ENCODE measurements at regions not wholly inside any gene's neighbourhood (a gene's known extent, or its start where the extent isn't known, plus 50 kb on each side); places are given as distances from the start of the nearest gene placed in this dataset.

DNA sequence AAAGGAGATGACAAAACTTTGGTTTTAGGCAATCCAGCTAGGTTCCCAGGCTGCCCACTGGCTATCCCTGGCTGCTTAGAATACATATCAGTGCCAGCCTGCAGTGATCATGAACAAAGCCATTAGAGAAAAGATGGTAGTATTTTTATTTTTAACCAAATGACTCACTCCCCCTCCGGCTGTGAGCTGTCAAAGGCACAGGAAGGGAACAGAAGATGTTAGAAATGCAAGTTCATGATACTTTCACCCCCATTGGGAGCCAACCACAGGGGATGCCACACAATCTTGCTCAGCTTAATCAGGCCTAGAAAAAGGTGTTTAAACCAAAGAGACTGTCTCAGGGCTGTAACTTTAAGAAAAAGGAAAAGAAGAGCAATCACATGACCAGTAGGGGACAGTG lies 70.3 kb upstream of the ASTN2 start:
- peak; percentile 62 for DNase-seq

DNA sequence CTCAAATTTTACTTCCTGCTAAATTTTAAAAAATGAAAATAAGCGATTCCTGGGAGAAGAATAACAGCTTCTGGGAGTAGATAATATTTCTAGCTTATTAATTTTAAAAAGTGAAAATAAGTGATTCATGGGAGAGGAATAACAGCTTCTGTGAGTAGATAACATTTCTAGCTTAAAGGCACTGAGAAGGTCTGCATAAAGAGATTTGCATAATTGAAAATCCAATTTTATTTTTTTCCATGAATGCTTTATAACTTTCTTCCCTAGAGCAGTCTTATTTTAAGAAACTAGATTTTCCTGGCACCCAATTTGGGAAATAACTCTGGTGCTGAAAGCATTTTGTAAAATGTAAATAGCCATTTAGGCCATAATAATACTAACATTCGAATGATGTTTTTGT lies 65.9 kb upstream of the ASTN2 start:
- DNase-seq, result no peak

DNA sequence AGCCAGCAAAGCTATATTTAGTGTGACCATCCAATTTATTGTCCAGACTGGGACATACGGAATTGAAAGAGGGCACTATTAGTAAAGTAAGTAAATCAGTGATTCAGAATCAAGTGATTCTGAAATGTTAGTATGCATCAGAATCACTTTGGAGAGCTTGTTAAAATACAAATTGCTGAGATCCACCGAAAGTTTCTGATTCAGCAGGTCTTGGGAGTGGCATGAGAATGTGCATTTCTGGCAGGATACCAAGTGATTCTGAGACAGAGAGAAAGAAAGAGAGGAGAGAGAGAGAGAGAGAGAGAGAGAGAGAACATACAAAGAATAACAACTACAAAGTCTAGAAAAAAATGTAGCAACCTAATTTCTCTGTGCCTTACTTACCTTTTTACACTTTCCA lies 65.4 kb upstream of the ASTN2 start:
- no peak for DNase-seq

DNA sequence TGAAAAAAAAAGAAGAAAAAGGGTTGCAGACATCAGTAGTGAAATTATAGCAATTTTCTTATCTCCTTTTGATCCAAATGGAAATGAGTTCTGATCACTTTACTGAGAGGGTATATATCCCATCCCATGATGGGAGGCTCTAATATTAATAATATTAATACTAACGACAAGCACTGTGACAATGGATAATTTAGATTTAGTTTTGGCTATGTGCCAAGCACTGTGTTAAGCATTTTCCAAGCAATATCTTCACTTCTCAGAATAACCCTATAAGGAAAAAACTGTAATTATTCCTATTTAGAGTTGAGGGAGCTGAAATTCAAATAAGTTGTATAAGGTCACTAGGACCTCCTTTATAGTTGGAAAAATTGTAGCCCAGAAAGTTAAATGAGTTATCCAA lies 58.4 kb upstream of the ASTN2 start:
- no peak for DNase-seq

DNA sequence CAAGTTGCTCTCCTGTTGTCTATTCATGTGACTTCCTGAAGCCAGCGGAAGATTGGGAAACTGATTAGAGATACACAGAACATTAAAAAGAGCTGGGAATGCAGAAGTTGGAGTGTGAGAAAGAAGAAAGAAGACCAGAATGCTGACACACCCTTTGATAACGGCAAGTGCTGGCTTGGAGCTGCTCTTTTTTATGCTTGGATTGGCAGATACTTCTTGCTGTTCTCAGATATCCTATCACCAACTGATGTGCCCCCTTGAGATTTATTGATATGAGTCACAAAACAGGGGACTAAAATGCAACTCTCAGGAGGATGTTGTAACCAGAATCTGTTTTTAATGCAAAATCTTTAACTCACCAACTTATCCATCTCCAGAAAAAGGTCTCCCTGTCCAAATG lies 56.0 kb upstream of the ASTN2 start:
- DNase-seq, result no peak

DNA sequence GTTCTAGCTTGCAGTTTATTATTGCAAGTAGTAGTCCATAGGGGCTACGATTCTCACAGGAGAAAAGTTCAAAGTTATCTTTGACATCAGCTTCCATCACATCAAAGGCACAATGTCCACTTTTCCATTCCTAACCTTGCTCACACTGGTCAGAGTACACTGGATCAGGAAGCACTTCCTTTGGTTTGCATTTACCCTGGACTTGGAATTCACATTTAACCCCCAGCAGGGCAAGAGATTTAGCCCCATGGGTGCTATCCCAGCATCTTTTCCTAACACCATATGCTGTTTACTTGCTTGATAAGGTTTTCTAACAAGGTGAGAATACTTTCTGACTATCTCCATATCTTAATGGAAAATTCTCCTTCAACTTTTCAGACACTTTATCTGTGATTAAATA lies 55.6 kb upstream of the ASTN2 start:
- no peak for DNase-seq

DNA sequence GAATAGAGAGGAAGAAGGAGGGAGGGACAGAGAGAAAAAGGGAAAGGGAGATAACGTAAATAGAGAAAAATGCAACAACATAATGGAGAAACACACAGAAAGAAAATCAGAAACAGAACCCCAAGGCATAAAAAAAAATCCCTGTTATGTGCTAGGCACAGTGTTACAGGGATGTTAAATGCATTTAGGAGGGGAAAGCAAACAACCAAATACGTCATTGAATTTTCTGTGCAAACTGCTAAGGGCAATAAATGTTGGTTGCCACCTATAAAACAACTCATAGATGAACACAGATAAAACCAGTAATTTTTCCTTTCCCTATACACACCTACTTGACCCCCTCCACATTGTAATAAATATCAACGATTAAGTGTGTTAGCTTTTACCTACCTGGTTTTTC lies 51.3 kb upstream of the ASTN2 start:
- DNase-seq, result no peak

DNA sequence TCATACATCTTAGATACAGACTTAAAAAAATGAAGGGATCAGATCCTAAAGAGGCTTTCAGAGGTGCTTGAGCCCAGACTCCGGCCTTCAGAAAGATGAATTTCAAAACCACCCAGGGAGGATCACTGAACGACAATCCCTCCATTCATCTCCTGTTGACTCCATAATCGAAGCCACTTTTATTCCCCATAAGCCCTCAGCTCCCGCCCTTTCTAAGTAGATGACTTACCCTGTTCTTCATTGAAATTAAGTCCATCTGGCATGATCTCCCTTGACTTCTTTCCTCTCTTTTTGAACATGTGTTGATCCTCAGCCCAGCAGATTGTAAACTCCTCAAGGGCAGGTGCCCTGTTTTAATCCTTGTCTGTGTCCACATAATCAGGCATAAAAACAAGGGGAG lies 50.8 kb upstream of the ASTN2 start:
- DNase-seq, result no peak

DNA sequence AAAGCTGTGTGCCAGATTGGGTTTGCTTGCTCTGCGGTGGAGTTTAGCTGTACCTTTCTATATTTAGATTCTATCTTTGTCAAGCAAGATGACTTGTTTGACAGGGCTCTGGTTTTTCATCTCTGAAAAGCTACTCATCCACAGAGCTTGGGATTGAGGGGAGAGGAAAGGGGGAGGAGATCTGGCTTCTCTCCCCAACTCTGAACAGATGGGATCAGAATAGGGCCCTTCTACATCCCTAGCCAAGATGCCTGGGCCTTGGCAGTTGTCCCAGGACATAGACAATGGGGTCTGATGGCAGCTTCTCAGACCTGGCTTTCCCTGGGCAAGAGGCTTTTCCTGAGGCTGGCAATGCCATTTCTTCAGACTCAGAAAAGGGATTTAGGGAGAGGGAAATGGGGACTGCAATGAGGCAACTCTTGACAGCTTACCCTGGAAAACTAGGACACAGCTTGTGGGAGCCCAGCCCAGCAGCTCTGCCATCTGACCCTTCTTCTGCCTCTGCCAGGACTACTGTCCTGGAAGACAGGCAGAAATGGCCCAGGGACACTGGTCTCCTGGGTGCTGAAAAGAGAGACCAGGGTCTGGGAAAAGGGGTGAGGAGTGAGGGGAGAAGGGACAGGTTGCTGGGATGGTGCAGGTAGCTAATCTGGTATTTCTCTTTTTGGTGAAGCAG lies 50.2 kb upstream of the ASTN2 start:
- DNase-seq, result no peak

Measured in fibroblast of skin of scalp (primary cell).